ENCODE measurements at regions not wholly inside any gene's neighbourhood (a gene's known extent, or its start where the extent isn't known, plus 50 kb on each side); places are given as distances from the start of the nearest gene placed in this dataset.

- no peak overlapping the region for H3K4me3 ChIP-seq (ENCODE audit: low read depth, low read length)
- no peak overlapping the region for H3K27ac ChIP-seq (ENCODE audit: low read depth)
- no peaks in the 10 kb centered on the region for H3K4me1 ChIP-seq (ENCODE audit: insufficient read depth)
- no peak for DNase-seq (ENCODE audit: extremely low spot score)
- H3K36me3 ChIP-seq (ENCODE audit: insufficient read depth): no peaks in the 10 kb centered on the region
- WGBS: 81% methylated on average over 8 of the region's 8 CpGs
These were observed 52.6 kb upstream of the NHLH2 start for GRCh38 chr1:115893545-115893944.

GRCh38 chr1:115898020-115898419, 57.1 kb upstream of the NHLH2 start:
- Histone ChIP-seq H3K27ac (ENCODE audit: low read depth) (no peak overlapping the region), H3K36me3 (ENCODE audit: insufficient read depth) (no peaks in the 10 kb centered on the region), H3K4me1 (ENCODE audit: insufficient read depth) (no peaks in the 10 kb centered on the region), H3K4me3 (ENCODE audit: low read depth, low read length) (no peak overlapping the region)
- WGBS: 72% methylated on average over 4 of the region's 4 CpGs
- DNase-seq (ENCODE audit: extremely low spot score): no peak

GRCh38 chr1:115900856-115901255, 59.9 kb upstream of the NHLH2 start:
- DNase-seq (ENCODE audit: extremely low spot score): no peak
- H3K36me3 ChIP-seq (ENCODE audit: insufficient read depth): no peaks in the 10 kb centered on the region
- H3K4me3 ChIP-seq (ENCODE audit: low read depth, low read length): no peak overlapping the region
- H3K27ac ChIP-seq (ENCODE audit: low read depth): no peak overlapping the region
- H3K4me1 ChIP-seq (ENCODE audit: insufficient read depth): no peaks in the 10 kb centered on the region

GRCh38 chr1:115906627-115907026, 65.7 kb upstream of the NHLH2 start:
- H3K36me3 ChIP-seq (ENCODE audit: insufficient read depth): no peaks in the 10 kb centered on the region
- no peak for DNase-seq (ENCODE audit: extremely low spot score)
- 84% methylated on average over 1 of the region's 1 CpG for WGBS

GRCh38 chr1:115907092-115907491, 66.2 kb upstream of the NHLH2 start:
- Histone ChIP-seq H3K4me1 (ENCODE audit: insufficient read depth) (peaks cover 1% of the 10 kb centered on the region), H3K27ac (ENCODE audit: low read depth) (no peak overlapping the region), H3K36me3 (ENCODE audit: insufficient read depth) (no peaks in the 10 kb centered on the region), H3K4me3 (ENCODE audit: low read depth, low read length) (no peak overlapping the region)
- no peak for DNase-seq (ENCODE audit: extremely low spot score)
- 58% methylated on average over 2 of the region's 2 CpGs for WGBS

More at GRCh38 chr1:115906627-115907026, 65.7 kb upstream of the NHLH2 start:
- peaks cover 1% of the 10 kb centered on the region for H3K4me1 ChIP-seq (ENCODE audit: insufficient read depth)
- H3K27ac ChIP-seq (ENCODE audit: low read depth): no peak overlapping the region
- H3K4me3 ChIP-seq (ENCODE audit: low read depth, low read length): no peak overlapping the region

- 63% methylated on average over 8 of the region's 8 CpGs for WGBS
These were observed 67.6 kb upstream of the SLC22A15 start for GRCh38 chr1:115908565-115909274.

GRCh38 chr1:115910231-115910630, 66.1 kb upstream of the SLC22A15 start:
- Histone ChIP-seq H3K27ac (ENCODE audit: low read depth) (no peak overlapping the region), H3K4me1 (ENCODE audit: insufficient read depth) (peaks cover 1% of the 10 kb centered on the region), H3K4me3 (ENCODE audit: low read depth, low read length) (no peak overlapping the region), H3K36me3 (ENCODE audit: insufficient read depth) (no peaks in the 10 kb centered on the region)
- 89% methylated on average over 2 of the region's 2 CpGs for WGBS
- DNase-seq (ENCODE audit: extremely low spot score): no peak

More at GRCh38 chr1:115908565-115909274, 67.6 kb upstream of the SLC22A15 start:
- DNase-seq (ENCODE audit: extremely low spot score): no peak
- H3K36me3 ChIP-seq (ENCODE audit: insufficient read depth): no peaks in the 10 kb centered on the region
- peaks cover 1% of the 10 kb centered on the region for H3K4me1 ChIP-seq (ENCODE audit: insufficient read depth)
- H3K27ac ChIP-seq (ENCODE audit: low read depth): no peak overlapping the region
- no peak overlapping the region for H3K4me3 ChIP-seq (ENCODE audit: low read depth, low read length)

- Histone ChIP-seq H3K27ac (ENCODE audit: low read depth) (no peak overlapping the region), H3K4me3 (ENCODE audit: low read depth, low read length) (no peak overlapping the region), H3K4me1 (ENCODE audit: insufficient read depth) (peaks cover 1% of the 10 kb centered on the region), H3K36me3 (ENCODE audit: insufficient read depth) (no peaks in the 10 kb centered on the region)
- 45% methylated on average over 2 of the region's 2 CpGs for WGBS
- peak; percentile 55 for DNase-seq (ENCODE audit: extremely low spot score)
These were observed 65.0 kb upstream of the SLC22A15 start for GRCh38 chr1:115911294-115911693.

GRCh38 chr1:115912116-115912515, 64.2 kb upstream of the SLC22A15 start:
- no peaks in the 10 kb centered on the region for H3K36me3 ChIP-seq (ENCODE audit: insufficient read depth)
- H3K4me1 ChIP-seq (ENCODE audit: insufficient read depth): peaks cover 1% of the 10 kb centered on the region
- no peak overlapping the region for H3K27ac ChIP-seq (ENCODE audit: low read depth)
- DNase-seq (ENCODE audit: extremely low spot score): no peak
- H3K4me3 ChIP-seq (ENCODE audit: low read depth, low read length): no peak overlapping the region
- WGBS: 32% methylated on average over 3 of the region's 3 CpGs

GRCh38 chr1:115922801-115923200, 53.5 kb upstream of the SLC22A15 start:
- H3K36me3 ChIP-seq (ENCODE audit: insufficient read depth): no peaks in the 10 kb centered on the region
- no peak overlapping the region for H3K4me3 ChIP-seq (ENCODE audit: low read depth, low read length)
- no peak overlapping the region for H3K27ac ChIP-seq (ENCODE audit: low read depth)
- no peaks in the 10 kb centered on the region for H3K4me1 ChIP-seq (ENCODE audit: insufficient read depth)
- WGBS: 54% methylated on average over 6 of the region's 6 CpGs
- no peak for DNase-seq (ENCODE audit: extremely low spot score)

GRCh38 chr1:115924770-115925169, 51.5 kb upstream of the SLC22A15 start:
- 51% methylated on average over 5 of the region's 5 CpGs for WGBS
- H3K4me1 ChIP-seq (ENCODE audit: insufficient read depth): no peaks in the 10 kb centered on the region
- no peak overlapping the region for H3K4me3 ChIP-seq (ENCODE audit: low read depth, low read length)
- no peak overlapping the region for H3K27ac ChIP-seq (ENCODE audit: low read depth)
- DNase-seq (ENCODE audit: extremely low spot score): no peak
- no peaks in the 10 kb centered on the region for H3K36me3 ChIP-seq (ENCODE audit: insufficient read depth)

- H3K27ac ChIP-seq (ENCODE audit: low read depth): no peak overlapping the region
- no peaks in the 10 kb centered on the region for H3K4me1 ChIP-seq (ENCODE audit: insufficient read depth)
- 47% methylated on average over 6 of the region's 6 CpGs for WGBS
- H3K4me3 ChIP-seq (ENCODE audit: low read depth, low read length): no peak overlapping the region
- no peaks in the 10 kb centered on the region for H3K36me3 ChIP-seq (ENCODE audit: insufficient read depth)
- DNase-seq (ENCODE audit: extremely low spot score): no peak
These were observed 50.8 kb upstream of the SLC22A15 start for GRCh38 chr1:115925467-115925866.

All from urinary bladder (tissue), 3 donors.